Activated CD4-positive, alpha-beta T cell treated with anti-CD3 and anti-CD28 coated beads, Interleukin-10, Interleukin-2, amounts not matched to agents 100 ng/mL and 50 ng/mL, durations not matched to agents 16 hours and 8 hours (primary cell): ENCODE measurements at regions not wholly inside any gene's neighbourhood (a gene's known extent, or its start where the extent isn't known, plus 50 kb on each side); places are given as distances from the start of the nearest gene placed in this dataset.
A peak's percentile ranks its signal among the peaks of the same experiment; 100 is the strongest.
"Not testable (repeated sequence)": the region's sequence is repeated elsewhere in the genome, so short reads cannot be mapped to it uniquely, and the experiment has no call there.

Source experiments
- DNase-seq: peaks from one replicate; pipeline ENCODE4 v3.0.0-alpha.2; 2020

- DNase-seq, result no peak
Measured at GRCh38 chr7:131627735-131628190, 71.3 kb upstream of the PODXL start.

- no peak for DNase-seq
Measured at GRCh38 chr7:131626643-131627042, 70.2 kb upstream of the PODXL start.

GRCh38 chr7:131625817-131626372 lies 69.5 kb upstream of the PODXL start:
- no peak for DNase-seq

GRCh38 chr7:131625345-131625744 lies 68.9 kb upstream of the PODXL start:
- DNase-seq, result not testable (repeated sequence)

GRCh38 chr7:131624536-131624935 lies 68.1 kb upstream of the PODXL start:
- DNase-seq, result no peak

GRCh38 chr7:131623154-131623553 lies 66.7 kb upstream of the PODXL start:
- no peak for DNase-seq

- DNase-seq, result no peak
Measured at GRCh38 chr7:131621652-131622051, 65.2 kb upstream of the PODXL start.

GRCh38 chr7:131620673-131621609 lies 64.5 kb upstream of the PODXL start:
- DNase-seq, result no peak

GRCh38 chr7:131619336-131620305 lies 63.2 kb upstream of the PODXL start:
- no peak for DNase-seq

- no peak for DNase-seq
Measured at GRCh38 chr7:131618391-131618790, 62.0 kb upstream of the PODXL start.

- DNase-seq, result no peak
Measured at GRCh38 chr7:131616487-131617200, 60.2 kb upstream of the PODXL start.

- DNase-seq, result no peak
Measured at GRCh38 chr7:131613909-131614308, 57.5 kb upstream of the PODXL start.

GRCh38 chr7:131610007-131610406 lies 53.6 kb upstream of the PODXL start:
- DNase-seq, result no peak

GRCh38 chr7:131608116-131608500 lies 51.7 kb upstream of the PODXL start:
- DNase-seq, result no peak

- DNase-seq, result no peak
Measured at GRCh38 chr7:131607291-131608115, 51.1 kb upstream of the PODXL start.

GRCh38 chr7:131606346-131607290 lies 50.2 kb upstream of the PODXL start:
- DNase-seq, result peak; percentile 28
